Testis (tissue), 2 donors: ENCODE measurements at regions not wholly inside any gene's neighbourhood (a gene's known extent, or its start where the extent isn't known, plus 50 kb on each side); places are given as distances from the start of the nearest gene placed in this dataset.

Source experiments
- CTCF ChIP-seq, 3 experiments: fragments of 450-650 bp in 2 of 3; fragments of 200-600 bp in 1 of 3; sonication (generic) in 1 of 3; IDR thresholded peaks; one replicate each; pipeline ENCODE4 v1.5.1; 2016 to 2019; ENCODE audit warnings: antibody characterized with exemption in 3 of 3, mild to moderate bottlenecking in 2 of 3, moderate library complexity in 1 of 3
- POLR2A ChIP-seq: fragments of 450-650 bp; IDR thresholded peaks from one replicate; pipeline ENCODE4 v1.6.1; 2017; ENCODE audit warnings: antibody characterized with exemption, mild to moderate bottlenecking, moderate library complexity

DNA sequence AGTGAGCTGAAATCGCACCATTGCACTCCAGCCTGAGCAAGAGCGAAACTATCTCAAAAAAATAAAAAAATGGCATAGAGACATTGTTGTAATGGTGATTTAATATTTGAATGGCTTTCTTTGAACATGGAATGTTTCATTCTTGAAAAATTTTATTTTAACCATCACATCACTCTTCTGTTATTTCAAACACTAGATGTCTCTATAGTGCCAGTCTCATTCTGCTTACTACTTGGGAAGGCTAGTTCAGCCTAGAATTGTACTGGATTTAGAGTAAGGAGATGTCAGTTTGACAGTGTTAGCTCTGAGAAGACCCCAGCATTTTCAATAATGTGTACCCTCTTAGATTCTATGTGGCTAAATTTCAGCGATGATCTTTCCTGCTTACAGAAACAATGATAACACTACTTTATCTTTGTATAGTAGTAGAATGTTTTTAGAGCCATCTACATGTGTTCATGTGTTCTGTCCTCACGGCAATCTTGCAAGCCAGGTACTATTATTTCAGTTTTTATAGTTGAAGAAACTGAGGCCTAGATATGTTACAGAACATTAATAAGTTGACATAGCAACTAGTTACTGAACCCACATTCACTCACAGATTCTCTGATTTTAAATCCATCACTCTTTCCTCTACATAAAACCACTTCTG, 142.9 kb upstream of the ZSWIM2 start:
- no peak for TF ChIP-seq POLR2A
- no peak for TF ChIP-seq CTCF (IDR thresholded peaks at IDR 0.05)
